HEK293T (cell line): ENCODE measurements at regions not wholly inside any gene's neighbourhood (a gene's known extent, or its start where the extent isn't known, plus 50 kb on each side); places are given as distances from the start of the nearest gene placed in this dataset.

Experiments
- ARNT ChIP-seq: fragments of 450-650 bp; IDR thresholded peaks from 2 replicates; pipeline ENCODE4 v1.6.1; 2017; ENCODE audit warnings: mild to moderate bottlenecking
- BHLHE40 ChIP-seq: fragments of 450-650 bp; IDR thresholded peaks from 2 replicates; pipeline ENCODE4 v1.6.1; 2016; ENCODE audit warnings: mild to moderate bottlenecking, moderate library complexity, borderline replicate concordance
- CTBP1 ChIP-seq: fragments of 450-650 bp; IDR thresholded peaks from 2 replicates; pipeline ENCODE4 v1.6.1; 2016; ENCODE audit warnings: borderline replicate concordance
- ELF4 ChIP-seq: fragments of 450-650 bp; IDR thresholded peaks from 2 replicates; pipeline ENCODE4 v1.6.1; 2017; ENCODE audit warnings: antibody characterized with exemption
- FOXA1 ChIP-seq: fragments of 450-650 bp; IDR thresholded peaks from 2 replicates; pipeline ENCODE4 v1.6.1; 2016; ENCODE audit warnings: mild to moderate bottlenecking
- FOXM1 ChIP-seq: fragments of 450-650 bp; IDR thresholded peaks from 2 replicates; pipeline ENCODE4 v1.6.1; 2017; ENCODE audit warnings: mild to moderate bottlenecking, borderline replicate concordance
- L3MBTL2 ChIP-seq: fragments of 450-650 bp; conservative IDR thresholded peaks from 2 replicates; pipeline ENCODE4 v1.6.1; 2016; ENCODE audit warnings: mild to moderate bottlenecking
- PKNOX1 ChIP-seq: fragments of 450-650 bp; IDR thresholded peaks from 2 replicates; pipeline ENCODE4 v1.6.1; 2016
- TARDBP ChIP-seq: fragments of 450-650 bp; IDR thresholded peaks from 2 replicates; pipeline ENCODE4 v1.6.1; 2016
- ZNF384 ChIP-seq: fragments of 450-650 bp; IDR thresholded peaks from 2 replicates; pipeline ENCODE4 v1.6.1; 2016

GRCh38 chr5:15010936-15011335, 139.4 kb upstream of the ANKH start:
- TF ChIP-seq BHLHE40 (no peak), CTBP1 (no peak), FOXA1 (no peak), PKNOX1 (peak; percentile 47), TARDBP (no peak), ELF4 (no peak), FOXM1 (no peak), ARNT (no peak), ZNF384 (no peak), L3MBTL2 (no peak)
